ENCODE measurements at regions not wholly inside any gene's neighbourhood (a gene's known extent, or its start where the extent isn't known, plus 50 kb on each side); places are given as distances from the start of the nearest gene placed in this dataset.

GRCh38 chr2:198211706-198212105 is 407.3 kb downstream of the PLCL1 start:
- ChIA-PET CTCF (no interaction called here), POLR2A (no interaction called here)
- TF ChIP-seq, protein P1, sequence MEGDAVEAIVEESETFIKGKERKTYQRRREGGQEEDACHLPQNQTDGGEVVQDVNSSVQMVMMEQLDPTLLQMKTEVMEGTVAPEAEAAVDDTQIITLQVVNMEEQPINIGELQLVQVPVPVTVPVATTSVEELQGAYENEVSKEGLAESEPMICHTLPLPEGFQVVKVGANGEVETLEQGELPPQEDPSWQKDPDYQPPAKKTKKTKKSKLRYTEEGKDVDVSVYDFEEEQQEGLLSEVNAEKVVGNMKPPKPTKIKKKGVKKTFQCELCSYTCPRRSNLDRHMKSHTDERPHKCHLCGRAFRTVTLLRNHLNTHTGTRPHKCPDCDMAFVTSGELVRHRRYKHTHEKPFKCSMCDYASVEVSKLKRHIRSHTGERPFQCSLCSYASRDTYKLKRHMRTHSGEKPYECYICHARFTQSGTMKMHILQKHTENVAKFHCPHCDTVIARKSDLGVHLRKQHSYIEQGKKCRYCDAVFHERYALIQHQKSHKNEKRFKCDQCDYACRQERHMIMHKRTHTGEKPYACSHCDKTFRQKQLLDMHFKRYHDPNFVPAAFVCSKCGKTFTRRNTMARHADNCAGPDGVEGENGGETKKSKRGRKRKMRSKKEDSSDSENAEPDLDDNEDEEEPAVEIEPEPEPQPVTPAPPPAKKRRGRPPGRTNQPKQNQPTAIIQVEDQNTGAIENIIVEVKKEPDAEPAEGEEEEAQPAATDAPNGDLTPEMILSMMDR (IDR thresholded peaks at IDR 0.05) = no peak
- Mint-ChIP-seq H3K36me3 (ENCODE audit: low read depth) (no peaks in the 10 kb centered on the region), H3K9me3 (no peaks in the 10 kb centered on the region), H3K27me3 (peaks cover 8% of the 10 kb centered on the region), H3K27ac (no peak overlapping the region), H3K4me1 (ENCODE audit: low read depth) (no peaks in the 10 kb centered on the region), H3K4me3 (no peak overlapping the region)
- Histone ChIP-seq H3K9me3 (ENCODE audit: control insufficient read depth in 1 of 2, insufficient read depth in 1 of 2, low read length in 2 of 2) (no peaks in the 10 kb centered on the region), H3K27ac (ENCODE audit: low read depth in 1 of 2, low read length in 2 of 2) (no peak overlapping the region), H3K27me3 (ENCODE audit: control insufficient read depth in 1 of 2, insufficient read depth in 2 of 2, low read length in 2 of 2) (no peaks in the 10 kb centered on the region), H3K36me3 (ENCODE audit: insufficient read depth, low read length) (no peaks in the 10 kb centered on the region), H3K4me1 (ENCODE audit: insufficient read depth, low read length) (no peaks in the 10 kb centered on the region), H3K4me3 (ENCODE audit: low read length) (no peak overlapping the region)
- intact Hi-C loops (cut with DNase I, micrococcal nuclease) = no loop called here
- DNase-seq = no peak
- ATAC-seq (ENCODE audit: poor library complexity) = no peak

- H3K4me3 ChIP-seq (ENCODE audit: low read length) = no peak overlapping the region
- H3K27ac ChIP-seq (ENCODE audit: low read depth in 1 of 2, low read length in 2 of 2) = no peak overlapping the region
- ChIA-PET CTCF (no interaction called here), POLR2A (no interaction called here)
- no peak overlapping the region for H3K4me3 Mint-ChIP-seq
- no peaks in the 10 kb centered on the region for H3K36me3 ChIP-seq (ENCODE audit: insufficient read depth, low read length)
- no peaks in the 10 kb centered on the region for H3K27me3 ChIP-seq (ENCODE audit: control insufficient read depth in 1 of 2, insufficient read depth in 2 of 2, low read length in 2 of 2)
- H3K4me1 Mint-ChIP-seq (ENCODE audit: low read depth) = no peaks in the 10 kb centered on the region
- H3K9me3 ChIP-seq (ENCODE audit: control insufficient read depth in 1 of 2, insufficient read depth in 1 of 2, low read length in 2 of 2) = no peaks in the 10 kb centered on the region
- TF ChIP-seq, protein P1 (IDR thresholded peaks at IDR 0.05) = no peak
- H3K27me3 Mint-ChIP-seq = peaks cover under 1% of the 10 kb centered on the region
- no peaks in the 10 kb centered on the region for H3K4me1 ChIP-seq (ENCODE audit: insufficient read depth, low read length)
- ATAC-seq (ENCODE audit: poor library complexity) (no peak), DNase-seq (no peak)
- intact Hi-C loops (cut with DNase I, micrococcal nuclease) = no loop called here
- H3K27ac Mint-ChIP-seq = no peak overlapping the region
- no peaks in the 10 kb centered on the region for H3K9me3 Mint-ChIP-seq
- H3K36me3 Mint-ChIP-seq (ENCODE audit: low read depth) = no peaks in the 10 kb centered on the region
Measured at GRCh38 chr2:198203336-198204069, 399.1 kb downstream of the PLCL1 start.
